HG03045 (cell line): ENCODE measurements at regions not wholly inside any gene's neighbourhood (a gene's known extent, or its start where the extent isn't known, plus 50 kb on each side); places are given as distances from the start of the nearest gene placed in this dataset.
"Not testable (repeated sequence)": the region's sequence is repeated elsewhere in the genome, so short reads cannot be mapped to it uniquely, and the experiment has no call there.

ENCODE experiments used
- ATAC-seq: cut with Tn5 transposase; IDR thresholded peaks from one replicate; pipeline ENCODE4 v1.9.1; 2021; ENCODE audit warnings: mild to moderate bottlenecking, moderate library complexity; ENCODE audit not compliant: unreplicated experiment

DNA sequence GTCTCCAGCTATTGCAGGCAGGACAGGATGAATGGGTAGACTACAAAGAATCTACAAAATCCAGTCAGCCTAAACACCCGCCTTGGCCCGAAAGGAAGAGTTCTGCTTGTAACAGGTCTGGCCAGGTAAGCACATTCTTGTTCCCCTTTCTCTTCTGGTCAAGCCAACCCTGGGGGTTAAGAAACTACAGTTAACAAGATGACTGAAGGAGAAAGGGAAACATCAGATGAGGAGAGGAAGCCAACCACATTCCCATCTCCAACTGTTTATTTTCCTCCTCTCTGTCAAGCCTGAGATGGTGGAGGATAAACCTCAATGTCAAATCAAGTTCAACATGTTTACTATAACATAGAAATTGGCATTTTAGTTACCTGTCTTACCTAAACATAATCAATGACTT, 198.9 kb downstream of the IPMK start:
- ATAC-seq: no peak

GRCh38 chr10:58066979-58067378, 200.7 kb downstream of the IPMK start:
- ATAC-seq: no peak

GRCh38 chr10:58066126-58066525, 201.6 kb downstream of the IPMK start:
- ATAC-seq: no peak

GRCh38 chr10:58065529-58065815, 202.2 kb downstream of the IPMK start:
- no peak for ATAC-seq

DNA sequence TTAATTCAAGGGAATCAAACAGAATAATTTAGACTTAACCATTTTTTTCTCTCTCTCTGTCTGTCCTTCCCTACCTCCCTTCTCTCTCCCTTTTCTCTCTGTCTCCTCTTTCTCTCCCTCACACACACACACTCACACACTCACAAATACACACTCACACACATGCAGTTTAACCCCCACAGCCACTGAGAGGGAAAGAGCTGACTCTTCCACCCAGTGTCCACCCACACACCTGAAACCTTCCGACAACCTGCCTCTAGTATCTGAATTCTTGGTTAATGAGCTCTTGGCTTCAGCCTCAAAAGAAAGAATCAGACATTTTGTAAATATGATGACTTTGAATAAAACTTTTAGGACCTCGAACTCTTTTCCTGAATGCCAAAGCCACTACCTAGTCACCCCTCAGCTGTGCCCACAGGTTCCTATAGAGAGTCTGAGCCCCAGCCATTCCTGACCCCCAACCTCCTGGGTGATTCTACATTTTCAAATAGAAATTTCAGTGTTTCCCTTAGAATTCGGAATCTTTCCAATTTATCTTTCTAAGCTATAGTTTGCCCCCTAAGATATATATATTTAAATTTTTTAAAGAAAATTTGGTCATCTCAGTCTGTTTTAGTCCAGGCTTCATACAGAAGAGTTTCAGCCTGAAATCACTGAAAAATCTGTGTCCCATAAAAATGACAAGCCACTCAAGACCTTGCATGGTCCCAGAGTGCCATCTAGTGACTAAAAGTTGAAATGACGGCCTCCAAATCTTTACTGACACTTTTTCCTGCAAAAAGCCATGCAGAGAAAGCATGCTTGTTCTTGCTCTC, 202.8 kb downstream of the IPMK start:
- no peak for ATAC-seq

DNA sequence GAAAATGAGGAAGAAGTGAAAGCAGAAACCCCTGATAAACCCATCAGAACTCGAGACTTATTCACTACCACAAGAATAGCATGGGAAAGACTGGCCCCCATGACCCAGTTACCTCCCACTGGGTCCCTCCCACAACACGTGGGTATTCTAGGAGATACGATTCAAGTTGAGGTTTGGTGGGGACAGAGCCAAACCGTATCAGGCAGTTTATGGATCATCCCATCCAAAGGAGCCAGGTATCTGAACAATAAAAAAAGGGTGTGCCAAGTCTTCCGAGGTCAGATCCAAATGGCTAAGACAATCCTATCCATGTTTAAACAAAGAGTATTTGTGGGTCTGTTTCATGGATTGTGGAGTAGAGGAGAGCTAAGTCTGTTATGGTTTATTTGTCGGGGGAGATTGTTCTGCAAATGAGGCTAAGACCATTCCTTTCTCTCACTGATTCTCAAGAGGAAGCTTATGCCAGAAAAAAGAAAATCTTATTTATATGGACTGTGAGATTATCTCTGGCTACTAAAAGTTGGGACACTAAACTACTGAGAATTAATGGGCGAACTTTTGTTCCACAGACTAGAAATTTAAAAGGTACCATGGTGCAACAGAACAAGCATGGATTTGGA, 203.7 kb downstream of the IPMK start:
- no peak for ATAC-seq

DNA sequence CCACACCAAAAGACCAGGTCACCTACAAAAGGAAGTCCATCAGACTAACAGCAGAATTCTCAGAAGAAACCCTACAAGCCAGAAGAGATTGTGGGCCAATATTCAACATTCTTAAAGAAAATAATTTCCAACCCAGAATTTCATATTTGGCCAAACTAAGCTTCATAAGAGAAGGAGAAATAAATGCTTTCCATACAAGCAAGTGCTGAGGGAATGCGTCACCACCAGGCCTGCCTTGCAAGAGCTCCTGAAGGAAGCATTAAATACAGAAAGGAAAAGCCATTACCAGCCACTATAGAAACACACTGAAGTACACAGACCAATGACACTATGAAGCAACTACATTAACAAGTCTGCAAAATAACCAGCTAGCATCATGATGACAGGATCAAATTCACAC, 209.0 kb downstream of the IPMK start:
- not testable (repeated sequence) for ATAC-seq

DNA sequence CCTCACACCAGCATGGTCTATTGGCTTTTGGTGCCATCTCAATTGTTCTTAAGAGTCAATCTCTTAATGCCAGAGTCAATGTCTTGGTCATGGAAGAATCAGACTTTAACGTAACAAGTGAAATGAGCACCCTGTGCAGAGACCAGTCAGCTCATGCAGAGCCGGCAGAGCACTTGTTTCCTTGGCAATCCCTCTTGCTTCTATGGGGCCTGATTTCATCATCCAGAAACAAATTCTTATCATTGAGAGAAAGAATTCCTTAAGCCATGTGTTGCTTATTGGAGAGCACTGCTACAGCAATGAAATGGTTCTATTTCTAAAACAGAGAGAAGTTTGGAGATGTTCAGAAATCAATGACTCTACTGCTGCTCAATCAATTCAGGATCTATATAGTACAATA, 212.8 kb downstream of the IPMK start:
- no peak for ATAC-seq

DNA sequence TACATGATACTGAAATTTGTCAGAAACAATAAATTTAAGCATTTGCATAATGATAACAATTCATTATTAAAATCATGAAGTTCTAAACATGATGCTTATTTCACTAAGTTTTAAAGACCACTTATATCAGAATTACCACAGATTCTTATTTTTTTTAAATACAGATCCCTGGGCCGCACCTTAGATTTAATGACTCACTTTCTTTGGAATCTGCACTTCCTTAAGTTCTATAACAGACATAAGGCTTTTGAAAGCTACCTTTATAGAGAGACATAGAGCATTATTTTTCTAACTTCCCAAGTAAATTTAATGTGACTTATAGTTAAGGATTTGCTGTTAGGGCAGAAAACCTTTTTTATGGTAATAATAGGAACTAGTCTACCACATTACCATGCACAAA, 214.9 kb downstream of the IPMK start:
- ATAC-seq: no peak

DNA sequence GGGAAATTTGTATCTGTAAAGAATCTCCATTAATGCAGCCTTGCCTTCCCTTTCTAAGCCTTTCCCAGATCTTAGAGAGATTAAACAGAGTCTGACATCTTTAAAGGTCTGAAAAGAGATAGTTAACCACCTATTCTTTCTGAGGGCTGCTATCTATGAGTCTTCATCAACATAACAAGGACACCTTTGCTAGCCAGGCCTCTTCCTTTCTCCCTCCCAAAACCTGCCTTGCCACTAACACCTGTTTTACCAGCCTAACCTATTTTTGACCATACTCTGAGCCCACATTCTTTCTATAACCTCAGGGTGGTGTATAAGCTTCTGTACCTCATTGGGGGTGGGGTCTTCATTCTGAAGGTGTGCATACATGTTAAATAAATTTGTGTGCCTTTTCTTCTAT, 217.1 kb downstream of the IPMK start:
- ATAC-seq: no peak

DNA sequence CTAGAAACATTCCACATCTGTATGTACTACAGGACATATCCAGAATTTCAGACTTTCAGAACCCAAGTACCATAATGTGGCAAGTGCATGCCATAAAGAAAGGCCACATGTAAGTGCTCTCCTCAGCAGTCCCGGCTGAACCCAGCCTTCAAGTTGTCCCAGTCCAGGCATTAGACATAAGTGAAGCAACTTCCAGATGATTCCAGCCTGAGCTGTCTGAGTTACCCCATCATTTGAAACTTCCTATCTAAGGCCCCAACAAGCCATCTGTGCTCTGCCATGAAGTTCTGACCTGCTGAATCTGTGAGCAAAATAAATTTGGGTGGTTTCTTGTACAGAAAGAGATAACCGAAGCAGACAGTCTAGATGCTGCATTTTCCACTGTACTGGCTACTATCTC, 218.8 kb downstream of the IPMK start:
- ATAC-seq: no peak

DNA sequence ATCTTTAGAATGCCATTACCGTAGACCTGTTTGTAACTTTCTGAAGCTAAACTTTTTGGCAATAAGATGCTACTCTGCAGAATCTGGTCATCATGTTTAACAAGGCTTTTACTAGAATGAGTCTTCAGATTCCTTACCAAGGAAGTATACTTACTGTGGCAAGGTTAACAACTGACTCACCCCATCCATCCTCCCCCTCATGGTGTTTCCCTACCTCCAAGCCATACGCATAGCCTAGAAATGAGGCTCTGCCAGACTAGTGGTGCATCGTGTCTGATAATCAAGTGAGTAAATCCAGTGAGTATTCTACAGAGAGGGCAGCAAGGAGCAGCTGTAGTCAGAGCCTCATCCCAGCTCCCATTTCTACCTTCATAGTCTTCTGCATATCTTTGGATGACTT, 223.6 kb downstream of the IPMK start:
- ATAC-seq: no peak

GRCh38 chr10:58041901-58042300, 225.8 kb downstream of the IPMK start:
- no peak for ATAC-seq

DNA sequence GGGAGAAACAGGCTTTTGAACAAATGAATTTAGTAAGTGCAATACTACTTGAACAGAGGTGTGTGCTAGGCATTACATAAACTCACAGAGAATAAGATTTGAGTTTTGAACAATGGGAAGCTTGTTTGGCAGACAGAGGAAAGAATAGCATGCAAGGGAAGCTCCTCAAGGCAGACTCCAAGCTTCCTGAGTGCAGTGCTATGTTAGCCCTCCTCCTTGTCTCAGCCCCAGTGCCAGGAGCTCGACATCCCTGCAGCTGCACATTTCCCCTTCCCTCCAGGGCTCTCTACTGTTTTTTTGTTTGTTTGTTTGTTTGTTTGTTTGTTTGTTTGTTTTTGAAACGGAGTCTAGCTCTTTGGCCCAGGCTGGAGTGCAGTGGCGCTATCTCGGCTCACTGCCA, 237.5 kb downstream of the IPMK start:
- ATAC-seq: no peak

DNA sequence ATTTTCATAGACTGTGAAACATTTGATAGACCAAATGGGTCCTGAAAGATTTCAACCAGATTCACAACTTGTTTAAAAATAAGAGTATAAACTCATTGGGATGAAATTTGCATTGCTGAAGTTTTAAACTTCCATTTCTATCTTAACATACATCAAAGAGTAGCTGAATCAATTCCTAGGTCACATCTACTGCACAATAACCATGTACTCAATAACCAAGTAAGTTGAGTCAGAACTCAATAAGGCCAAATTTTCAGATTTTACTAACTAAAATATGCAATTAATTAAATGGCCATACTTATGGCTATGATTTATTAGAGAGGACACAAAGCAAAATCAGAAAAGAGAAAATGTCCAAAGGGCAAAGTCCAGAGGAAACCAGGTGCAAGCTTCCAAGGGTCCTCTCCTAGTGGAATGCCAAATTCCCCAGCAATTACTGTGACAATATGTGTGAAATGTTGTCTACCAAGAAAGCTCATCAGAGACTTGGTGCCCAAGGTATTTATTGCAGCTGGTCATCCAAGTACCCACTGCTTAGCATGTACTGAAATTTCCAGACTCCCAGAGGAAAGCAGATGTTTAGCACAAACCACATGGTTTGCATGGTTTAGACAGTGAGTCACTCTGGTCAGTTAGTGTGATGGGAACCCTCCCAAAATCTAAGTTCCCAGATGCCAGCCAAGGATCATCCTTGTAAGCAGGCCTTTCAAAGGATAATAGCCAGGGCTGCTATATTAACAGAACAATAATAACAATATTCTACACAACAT, 238.9 kb downstream of the IPMK start:
- ATAC-seq: no peak

GRCh38 chr10:58027426-58027825, 240.3 kb downstream of the IPMK start:
- ATAC-seq: no peak

DNA sequence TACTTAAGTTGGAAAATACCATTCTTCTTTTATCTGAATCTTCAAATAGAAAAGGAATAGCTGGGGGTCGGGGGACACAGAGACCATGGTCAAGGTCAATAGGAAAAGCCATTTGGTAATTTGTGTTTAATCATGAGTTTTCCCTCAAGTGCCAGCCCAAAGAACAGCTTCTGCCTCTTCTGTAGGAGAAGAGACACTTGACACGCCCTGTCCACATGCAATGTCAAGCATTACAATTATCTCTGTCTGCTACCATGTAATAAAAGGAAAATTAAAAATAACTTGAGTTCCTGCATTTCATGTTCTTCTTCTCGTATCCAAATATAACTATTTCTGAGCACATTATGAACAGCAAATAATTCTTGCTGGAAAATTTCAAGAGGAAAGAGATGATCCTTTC, 241.7 kb downstream of the IPMK start:
- no peak for ATAC-seq

- no peak for ATAC-seq
Measured at GRCh38 chr10:58023341-58024073, 244.2 kb downstream of the IPMK start.

GRCh38 chr10:58019863-58020537, 247.7 kb downstream of the IPMK start:
- ATAC-seq: no peak

- no peak for ATAC-seq
Measured at GRCh38 chr10:58017719-58018367, 249.9 kb downstream of the IPMK start.
